Right lobe of liver (tissue), 4 donors: ENCODE measurements at regions not wholly inside any gene's neighbourhood (a gene's known extent, or its start where the extent isn't known, plus 50 kb on each side); places are given as distances from the start of the nearest gene placed in this dataset.

Experiments used
- POLR2A ChIP-seq: fragments of 450-650 bp; IDR thresholded peaks from one replicate; pipeline ENCODE4 v1.6.1; 2017; ENCODE audit warnings: antibody characterized with exemption, mild to moderate bottlenecking
- TF ChIP-seq, protein P1 (sequence below), 4 donors: fragments of 200-600 bp in 3 of 4; fragments of 450-650 bp in 1 of 4; IDR thresholded peaks; one replicate each; pipeline versions ENCODE4 v1.5.1 to v1.8.0; 2016 to 2022; ENCODE audit warnings: antibody characterized with exemption in 4 of 4, mild to moderate bottlenecking in 2 of 4
- donor health status: DM: no; HTN: no; CAD: no.
- donor health status: DM: no; HTN: no; CAD: no.
- donor health status: DM: no; HTN: yes; CAD: no.

DNA sequence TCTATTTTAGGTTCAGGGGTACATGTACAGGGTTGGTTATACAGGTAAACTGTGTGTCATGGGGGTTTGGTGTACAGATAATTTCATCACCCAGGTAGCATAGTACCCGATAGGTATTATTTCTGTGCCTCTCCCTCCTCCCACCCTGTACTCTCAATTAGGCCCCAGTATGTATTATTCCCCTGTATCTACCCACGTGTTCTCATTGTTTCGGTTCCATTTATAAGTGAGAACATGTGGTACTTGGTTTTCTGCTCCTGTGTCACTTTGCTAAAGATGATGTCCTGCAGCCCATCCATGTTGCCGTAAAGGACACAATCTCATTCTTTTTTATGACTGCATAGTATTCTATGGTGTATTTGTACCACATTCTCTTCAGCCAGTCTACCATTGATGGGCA is 96.8 kb upstream of the SLC24A2 start:
- TF ChIP-seq, protein P1, sequence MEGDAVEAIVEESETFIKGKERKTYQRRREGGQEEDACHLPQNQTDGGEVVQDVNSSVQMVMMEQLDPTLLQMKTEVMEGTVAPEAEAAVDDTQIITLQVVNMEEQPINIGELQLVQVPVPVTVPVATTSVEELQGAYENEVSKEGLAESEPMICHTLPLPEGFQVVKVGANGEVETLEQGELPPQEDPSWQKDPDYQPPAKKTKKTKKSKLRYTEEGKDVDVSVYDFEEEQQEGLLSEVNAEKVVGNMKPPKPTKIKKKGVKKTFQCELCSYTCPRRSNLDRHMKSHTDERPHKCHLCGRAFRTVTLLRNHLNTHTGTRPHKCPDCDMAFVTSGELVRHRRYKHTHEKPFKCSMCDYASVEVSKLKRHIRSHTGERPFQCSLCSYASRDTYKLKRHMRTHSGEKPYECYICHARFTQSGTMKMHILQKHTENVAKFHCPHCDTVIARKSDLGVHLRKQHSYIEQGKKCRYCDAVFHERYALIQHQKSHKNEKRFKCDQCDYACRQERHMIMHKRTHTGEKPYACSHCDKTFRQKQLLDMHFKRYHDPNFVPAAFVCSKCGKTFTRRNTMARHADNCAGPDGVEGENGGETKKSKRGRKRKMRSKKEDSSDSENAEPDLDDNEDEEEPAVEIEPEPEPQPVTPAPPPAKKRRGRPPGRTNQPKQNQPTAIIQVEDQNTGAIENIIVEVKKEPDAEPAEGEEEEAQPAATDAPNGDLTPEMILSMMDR (IDR thresholded peaks at IDR 0.05): no peak
- no peak for TF ChIP-seq POLR2A
